ENCODE measurements at regions not wholly inside any gene's neighbourhood (a gene's known extent, or its start where the extent isn't known, plus 50 kb on each side); places are given as distances from the start of the nearest gene placed in this dataset.

- DNase-seq (ENCODE audit: low read depth in 2 of 2): no peak
These were observed 678.8 kb upstream of the NR3C2 start for GRCh38 chr4:149121023-149121404.

- no peak for DNase-seq (ENCODE audit: low read depth in 2 of 2)
These were observed 678.3 kb upstream of the NR3C2 start for GRCh38 chr4:149120331-149121022.

- DNase-seq (ENCODE audit: low read depth in 2 of 2): no peak
These were observed 674.6 kb upstream of the NR3C2 start for GRCh38 chr4:149116806-149117205.

GRCh38 chr4:149113804-149114430 lies 671.7 kb upstream of the NR3C2 start:
- DNase-seq (ENCODE audit: low read depth in 2 of 2): no peak

GRCh38 chr4:149112109-149112508 lies 669.9 kb upstream of the NR3C2 start:
- DNase-seq (ENCODE audit: low read depth in 2 of 2): no peak

GRCh38 chr4:149110481-149110880 lies 668.3 kb upstream of the NR3C2 start:
- no peak for DNase-seq (ENCODE audit: low read depth in 2 of 2)

- DNase-seq (ENCODE audit: low read depth in 2 of 2): no peak
These were observed 666.4 kb upstream of the NR3C2 start for GRCh38 chr4:149108626-149109025.

GRCh38 chr4:149102765-149103164 lies 660.6 kb upstream of the NR3C2 start:
- DNase-seq (ENCODE audit: low read depth in 2 of 2): no peak

- no peak for DNase-seq (ENCODE audit: low read depth in 2 of 2)
These were observed 659.4 kb upstream of the NR3C2 start for GRCh38 chr4:149101649-149102048.

GRCh38 chr4:149095811-149096210 lies 653.6 kb upstream of the NR3C2 start:
- DNase-seq (ENCODE audit: low read depth in 2 of 2): no peak

- DNase-seq (ENCODE audit: low read depth in 2 of 2): no peak
These were observed 652.8 kb upstream of the NR3C2 start for GRCh38 chr4:149095001-149095400.

GRCh38 chr4:149084144-149084543 lies 641.9 kb upstream of the NR3C2 start:
- DNase-seq (ENCODE audit: low read depth in 2 of 2): no peak

GRCh38 chr4:149077181-149077580 lies 635.0 kb upstream of the NR3C2 start:
- no peak for DNase-seq (ENCODE audit: low read depth in 2 of 2)

- DNase-seq (ENCODE audit: low read depth in 2 of 2): no peak
These were observed 634.2 kb upstream of the NR3C2 start for GRCh38 chr4:149076401-149076800.

- DNase-seq (ENCODE audit: low read depth in 2 of 2): no peak
These were observed 630.2 kb upstream of the NR3C2 start for GRCh38 chr4:149072384-149072783.

- no peak for DNase-seq (ENCODE audit: low read depth in 2 of 2)
These were observed 623.5 kb upstream of the NR3C2 start for GRCh38 chr4:149065753-149066152.

- DNase-seq (ENCODE audit: low read depth in 2 of 2): no peak
These were observed 620.8 kb upstream of the NR3C2 start for GRCh38 chr4:149062997-149063396.

GRCh38 chr4:149057594-149057993 lies 615.4 kb upstream of the NR3C2 start:
- no peak for DNase-seq (ENCODE audit: low read depth in 2 of 2)

GRCh38 chr4:149056615-149057014 lies 614.4 kb upstream of the NR3C2 start:
- no peak for DNase-seq (ENCODE audit: low read depth in 2 of 2)

GRCh38 chr4:149055624-149056023 lies 613.4 kb upstream of the NR3C2 start:
- DNase-seq (ENCODE audit: low read depth in 2 of 2): no peak

GRCh38 chr4:149050840-149051239 lies 608.6 kb upstream of the NR3C2 start:
- no peak for DNase-seq (ENCODE audit: low read depth in 2 of 2)

- no peak for DNase-seq (ENCODE audit: low read depth in 2 of 2)
These were observed 606.4 kb upstream of the NR3C2 start for GRCh38 chr4:149048451-149049143.

GRCh38 chr4:149047368-149047767 lies 605.2 kb upstream of the NR3C2 start:
- DNase-seq (ENCODE audit: low read depth in 2 of 2): no peak

All from stimulated activated CD8-positive, alpha-beta memory T cell treated with anti-CD3 and anti-CD28 coated beads, Interleukin-2, amount 100 ng/mL, for 48 hours (primary cell).